KMS-11 (cell line): ENCODE measurements at regions not wholly inside any gene's neighbourhood (a gene's known extent, or its start where the extent isn't known, plus 50 kb on each side); places are given as distances from the start of the nearest gene placed in this dataset.

Experiments used
- H2AFZ ChIP-seq: fragments of 200-600 bp; sonication (generic); 2 replicates; pipeline ENCODE4 v1.6.1; 2016; ENCODE audit warnings: antibody characterized with exemption, mixed run types, low read depth
- H3K27ac ChIP-seq: fragments of 200-600 bp; sonication (generic); 2 replicates; pipeline ENCODE4 v1.6.1; 2016; ENCODE audit warnings: mild to moderate bottlenecking, mixed run types
- H3K27me3 ChIP-seq: fragments of 200-600 bp; sonication (generic); 2 replicates; pipeline ENCODE4 v1.6.1; 2017; ENCODE audit warnings: mild to moderate bottlenecking, low read depth, mixed run types, moderate library complexity; ENCODE audit not compliant: insufficient read depth
- H3K36me3 ChIP-seq: fragments of 200-600 bp; sonication (generic); 2 replicates; pipeline ENCODE4 v1.6.1; 2017; ENCODE audit warnings: mild to moderate bottlenecking, mixed run types; ENCODE audit not compliant: insufficient read depth
- H3K4me1 ChIP-seq: fragments of 200-600 bp; sonication (generic); 2 replicates; pipeline ENCODE4 v1.6.1; 2016; ENCODE audit warnings: mild to moderate bottlenecking, low read depth, mixed run types; ENCODE audit not compliant: poor library complexity, severe bottlenecking
- H3K4me2 ChIP-seq: fragments of 200-600 bp; sonication (generic); 2 replicates; pipeline ENCODE4 v1.7.0; 2016; ENCODE audit warnings: mild to moderate bottlenecking, mixed run types
- H3K4me3 ChIP-seq: fragments of 200-600 bp; sonication (generic); IDR thresholded peaks from 2 replicates; pipeline ENCODE4 v1.6.1; 2017; ENCODE audit warnings: low read depth, low read length, mixed read lengths; ENCODE audit not compliant: insufficient read depth
- H3K79me2 ChIP-seq: fragments of 200-600 bp; sonication (generic); 2 replicates; pipeline ENCODE4 v1.6.1; 2016; ENCODE audit warnings: low read depth, mixed run types; ENCODE audit not compliant: insufficient read depth
- H3K9ac ChIP-seq: fragments of 200-600 bp; sonication (generic); 2 replicates; pipeline ENCODE4 v1.6.1; 2016; ENCODE audit warnings: mild to moderate bottlenecking, mixed run types
- H4K20me1 ChIP-seq: fragments of 200-600 bp; sonication (generic); 2 replicates; pipeline ENCODE4 v1.6.1; 2016; ENCODE audit warnings: mild to moderate bottlenecking, mixed run types; ENCODE audit not compliant: insufficient read depth
- TF ChIP-seq, protein P1 (sequence below): fragments of 200-600 bp; sonication (generic); conservative IDR thresholded peaks from 2 replicates; pipeline ENCODE4 v1.6.1; 2017; ENCODE audit warnings: low read depth, mild to moderate bottlenecking, antibody characterized with exemption, low read length, moderate library complexity, mixed read lengths

DNA sequence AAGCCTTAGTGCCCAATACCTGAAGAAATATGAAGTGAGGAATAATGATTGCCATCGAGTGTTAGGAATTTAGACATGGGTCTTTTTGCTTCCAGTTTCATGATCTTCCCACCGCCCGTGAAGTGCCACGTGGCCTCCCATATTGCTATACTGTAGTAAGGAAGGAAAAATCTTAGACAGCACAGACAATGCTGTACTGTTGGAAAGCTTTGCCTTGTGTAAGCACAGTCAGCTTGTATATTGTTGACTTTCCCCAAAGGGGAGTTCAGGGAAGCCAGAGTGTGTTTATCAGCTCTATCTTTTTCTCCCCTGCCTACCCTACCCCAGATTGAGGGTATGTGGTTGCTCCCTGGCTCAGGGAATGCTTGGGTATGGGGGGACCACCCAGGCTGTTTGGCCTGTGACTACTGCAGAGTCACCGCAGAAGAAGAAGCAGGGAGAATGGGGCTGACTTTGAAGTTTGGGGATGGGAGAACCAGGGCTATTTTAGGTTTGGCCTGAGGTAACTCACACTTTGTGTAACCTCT is 161.8 kb upstream of the MEF2C start:
- Histone ChIP-seq H3K79me2 (no peaks in the 10 kb centered on the region), H3K4me3 (no peak overlapping the region), H3K9ac (no peak overlapping the region), H3K4me1 (no peaks in the 10 kb centered on the region), H3K4me2 (no peak overlapping the region), H4K20me1 (no peaks in the 10 kb centered on the region), H3K27ac (no peak overlapping the region), H3K36me3 (no peaks in the 10 kb centered on the region), H3K27me3 (no peaks in the 10 kb centered on the region), H2AFZ (no peak overlapping the region)
- TF ChIP-seq, protein P1, sequence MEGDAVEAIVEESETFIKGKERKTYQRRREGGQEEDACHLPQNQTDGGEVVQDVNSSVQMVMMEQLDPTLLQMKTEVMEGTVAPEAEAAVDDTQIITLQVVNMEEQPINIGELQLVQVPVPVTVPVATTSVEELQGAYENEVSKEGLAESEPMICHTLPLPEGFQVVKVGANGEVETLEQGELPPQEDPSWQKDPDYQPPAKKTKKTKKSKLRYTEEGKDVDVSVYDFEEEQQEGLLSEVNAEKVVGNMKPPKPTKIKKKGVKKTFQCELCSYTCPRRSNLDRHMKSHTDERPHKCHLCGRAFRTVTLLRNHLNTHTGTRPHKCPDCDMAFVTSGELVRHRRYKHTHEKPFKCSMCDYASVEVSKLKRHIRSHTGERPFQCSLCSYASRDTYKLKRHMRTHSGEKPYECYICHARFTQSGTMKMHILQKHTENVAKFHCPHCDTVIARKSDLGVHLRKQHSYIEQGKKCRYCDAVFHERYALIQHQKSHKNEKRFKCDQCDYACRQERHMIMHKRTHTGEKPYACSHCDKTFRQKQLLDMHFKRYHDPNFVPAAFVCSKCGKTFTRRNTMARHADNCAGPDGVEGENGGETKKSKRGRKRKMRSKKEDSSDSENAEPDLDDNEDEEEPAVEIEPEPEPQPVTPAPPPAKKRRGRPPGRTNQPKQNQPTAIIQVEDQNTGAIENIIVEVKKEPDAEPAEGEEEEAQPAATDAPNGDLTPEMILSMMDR = no peak

DNA sequence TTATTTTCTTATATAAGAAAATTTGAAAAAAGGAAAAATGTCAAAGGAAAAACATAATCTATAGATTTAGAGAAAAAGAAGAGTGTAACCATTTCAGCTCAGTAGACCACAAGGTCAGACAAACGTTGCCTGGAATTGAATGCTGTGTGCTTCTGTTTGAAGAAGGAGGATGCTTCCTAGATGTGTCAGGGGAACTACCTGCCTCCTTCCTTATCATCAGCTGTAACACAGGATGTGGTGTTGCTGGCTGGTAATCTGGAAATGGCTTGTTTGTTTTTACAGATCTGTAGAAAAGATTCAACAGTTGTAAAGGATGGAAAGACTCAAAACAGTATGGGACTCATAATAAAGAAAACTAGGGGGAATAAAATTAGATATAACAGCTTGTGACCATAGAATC is 160.7 kb upstream of the MEF2C start:
- no peak overlapping the region for H3K27ac ChIP-seq
- H3K4me3 ChIP-seq = no peak overlapping the region
- H3K36me3 ChIP-seq = no peaks in the 10 kb centered on the region
- no peak overlapping the region for H3K4me2 ChIP-seq
- no peaks in the 10 kb centered on the region for H3K27me3 ChIP-seq
- H4K20me1 ChIP-seq = no peaks in the 10 kb centered on the region
- no peak overlapping the region for H2AFZ ChIP-seq
- TF ChIP-seq, protein P1 = no peak
- no peak overlapping the region for H3K9ac ChIP-seq
- H3K4me1 ChIP-seq = no peaks in the 10 kb centered on the region
- H3K79me2 ChIP-seq = no peaks in the 10 kb centered on the region

DNA sequence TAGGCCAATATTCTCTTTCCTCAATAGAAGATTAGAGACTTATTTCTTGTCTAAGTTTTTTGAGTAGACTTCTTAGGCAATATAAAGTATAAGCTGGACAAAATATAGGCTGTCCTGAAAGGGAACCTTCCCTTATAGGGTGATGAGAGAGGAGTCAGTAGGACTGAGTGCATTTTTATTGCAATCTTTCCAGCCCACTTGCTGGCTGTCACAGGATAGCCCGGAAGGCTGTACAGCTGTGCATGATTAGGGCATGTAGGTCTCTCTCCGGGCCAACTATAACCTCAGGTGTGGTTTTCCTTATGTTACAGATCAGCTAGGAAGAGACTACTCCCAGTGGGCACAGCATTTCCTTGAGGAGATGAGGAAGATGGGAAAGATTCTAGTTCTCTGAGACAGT is 159.8 kb upstream of the MEF2C start:
- TF ChIP-seq, protein P1 = no peak
- no peaks in the 10 kb centered on the region for H3K27me3 ChIP-seq
- no peaks in the 10 kb centered on the region for H3K36me3 ChIP-seq
- H4K20me1 ChIP-seq = no peaks in the 10 kb centered on the region
- H3K4me1 ChIP-seq = no peaks in the 10 kb centered on the region
- no peak overlapping the region for H2AFZ ChIP-seq
- H3K79me2 ChIP-seq = no peaks in the 10 kb centered on the region
- no peak overlapping the region for H3K4me2 ChIP-seq
- H3K4me3 ChIP-seq = no peak overlapping the region
- no peak overlapping the region for H3K27ac ChIP-seq
- H3K9ac ChIP-seq = no peak overlapping the region

DNA sequence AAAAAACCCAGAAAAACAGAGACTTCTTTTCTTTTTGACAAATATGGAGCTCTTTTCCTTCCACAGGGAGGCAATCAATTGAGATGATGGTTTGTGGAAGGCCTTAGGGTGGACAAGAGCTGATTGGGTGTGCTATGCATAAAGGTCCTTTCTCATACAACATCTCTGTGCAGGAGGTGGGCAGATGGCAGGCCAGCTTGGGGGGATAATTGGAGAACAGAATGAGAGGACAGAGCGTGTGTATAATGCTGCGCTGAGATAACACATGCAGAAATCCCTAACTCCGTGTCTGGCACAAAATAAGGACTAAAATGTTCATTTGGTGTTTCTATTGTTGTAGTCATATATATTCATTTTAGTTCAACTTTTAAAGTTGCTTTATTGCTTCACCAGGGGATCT is 159.0 kb upstream of the MEF2C start:
- Histone ChIP-seq H3K27ac (no peak overlapping the region), H3K4me2 (no peak overlapping the region), H3K4me3 (no peak overlapping the region), H3K27me3 (no peaks in the 10 kb centered on the region), H4K20me1 (no peaks in the 10 kb centered on the region), H2AFZ (no peak overlapping the region), H3K9ac (no peak overlapping the region), H3K36me3 (no peaks in the 10 kb centered on the region), H3K79me2 (no peaks in the 10 kb centered on the region), H3K4me1 (no peaks in the 10 kb centered on the region)
- TF ChIP-seq, protein P1 = no peak
